H9 (cell line): ENCODE measurements at regions not wholly inside any gene's neighbourhood (a gene's known extent, or its start where the extent isn't known, plus 50 kb on each side); places are given as distances from the start of the nearest gene placed in this dataset.

Source experiments
- DNase-seq: peaks from one replicate; pipeline ENCODE4 v3.0.0-alpha.2; 2017
- H2AFZ ChIP-seq: one replicate; pipeline ENCODE4 v1.6.1; 2013; ENCODE audit warnings: mild to moderate bottlenecking, low read length, control low read depth, moderate library complexity
- H2AK5ac ChIP-seq: 2 replicates; pipeline ENCODE4 v1.6.1; 2013; ENCODE audit warnings: low read length, control low read depth, mixed read lengths; ENCODE audit not compliant: insufficient read length
- H2BK120ac ChIP-seq: one replicate; pipeline ENCODE4 v1.6.1; 2013; ENCODE audit warnings: low read depth, mild to moderate bottlenecking, low read length, control low read depth, inconsistent platforms; ENCODE audit not compliant: poor library complexity, severe bottlenecking
- H2BK12ac ChIP-seq: 2 replicates; pipeline ENCODE4 v1.6.1; 2013; ENCODE audit warnings: low read length, control low read depth, mixed read lengths, low read depth; ENCODE audit not compliant: insufficient read length
- H2BK15ac ChIP-seq: 2 replicates; pipeline ENCODE4 v1.6.1; 2013; ENCODE audit warnings: low read depth, low read length, control low read depth
- H2BK20ac ChIP-seq: one replicate; pipeline ENCODE4 v1.6.1; 2013; ENCODE audit warnings: low read depth, mild to moderate bottlenecking, low read length, control low read depth, inconsistent platforms; ENCODE audit not compliant: poor library complexity, severe bottlenecking
- H2BK5ac ChIP-seq: 2 replicates; pipeline ENCODE4 v1.6.1; 2013; ENCODE audit warnings: low read length, control low read depth, mixed read lengths; ENCODE audit not compliant: insufficient read length
- H3K14ac ChIP-seq: 2 replicates; pipeline ENCODE4 v1.6.1; 2013; ENCODE audit warnings: low read length, control low read depth; ENCODE audit not compliant: insufficient read depth
- H3K18ac ChIP-seq: 2 replicates; pipeline ENCODE4 v1.6.1; 2013; ENCODE audit warnings: low read depth, mild to moderate bottlenecking, mixed read lengths, low read length, control low read depth; ENCODE audit not compliant: insufficient read length
- H3K23ac ChIP-seq: 2 replicates; pipeline ENCODE4 v1.6.1; 2013; ENCODE audit warnings: low read length, control low read depth, mixed read lengths, low read depth; ENCODE audit not compliant: insufficient read length
- H3K23me2 ChIP-seq: 2 replicates; pipeline ENCODE4 v1.6.1; 2013; ENCODE audit warnings: low read depth, mild to moderate bottlenecking, mixed read lengths, low read length, control low read depth; ENCODE audit not compliant: insufficient read length, poor library complexity, severe bottlenecking
- H3K27ac ChIP-seq: 2 replicates; pipeline ENCODE4 v1.5.1; 2013; ENCODE audit warnings: low read length, control low read depth, mixed read lengths, low read depth; ENCODE audit not compliant: insufficient read length
- H3K27me3 ChIP-seq: 2 replicates; pipeline ENCODE4 v1.6.1; 2013; ENCODE audit warnings: low read length, control low read depth, inconsistent platforms; ENCODE audit not compliant: insufficient read depth
- H3K4ac ChIP-seq: 2 replicates; pipeline ENCODE4 v1.6.1; 2013; ENCODE audit warnings: low read depth, mild to moderate bottlenecking, control low read depth, inconsistent platforms, low read length, moderate library complexity
- H3K4me1 ChIP-seq: 2 replicates; pipeline ENCODE4 v1.6.1; 2013; ENCODE audit warnings: low read length, control low read depth, inconsistent platforms; ENCODE audit not compliant: insufficient read depth
- H3K4me2 ChIP-seq: 2 replicates; pipeline ENCODE4 v1.6.1; 2013; ENCODE audit warnings: low read length, control low read depth, mixed read lengths; ENCODE audit not compliant: insufficient read length, insufficient read depth
- H3K56ac ChIP-seq: 2 replicates; pipeline ENCODE4 v1.6.1; 2013; ENCODE audit warnings: low read depth, mild to moderate bottlenecking, mixed read lengths, low read length, control low read depth; ENCODE audit not compliant: insufficient read length
- H3K79me1 ChIP-seq: 2 replicates; pipeline ENCODE4 v1.6.1; 2013; ENCODE audit warnings: low read depth, mild to moderate bottlenecking, moderate library complexity, low read length, control low read depth, inconsistent platforms; ENCODE audit not compliant: insufficient read depth, poor library complexity, severe bottlenecking
- H3K79me2 ChIP-seq: 2 replicates; pipeline ENCODE4 v1.6.1; 2013; ENCODE audit warnings: low read length, control low read depth, inconsistent platforms; ENCODE audit not compliant: insufficient read depth
- H3K9ac ChIP-seq: 2 replicates; pipeline ENCODE4 v1.6.1; 2013; ENCODE audit warnings: low read length, control low read depth, mixed read lengths; ENCODE audit not compliant: insufficient read length; ENCODE audit errors: extremely low read depth
- H3K9me3 ChIP-seq: one replicate; pipeline ENCODE4 v1.6.1; 2013; ENCODE audit warnings: low read depth, low read length, inconsistent platforms; ENCODE audit not compliant: control insufficient read depth
- H3T11ph ChIP-seq: one replicate; pipeline ENCODE4 v1.6.1; 2013; ENCODE audit warnings: mild to moderate bottlenecking, low read length, control low read depth, inconsistent platforms
- H4K20me1 ChIP-seq: one replicate; pipeline ENCODE4 v1.6.1; 2013; ENCODE audit not compliant: control insufficient read depth, insufficient read length, insufficient read depth
- H4K5ac ChIP-seq: 2 replicates; pipeline ENCODE4 v1.6.1; 2013; ENCODE audit warnings: low read depth, mild to moderate bottlenecking, mixed read lengths, low read length, control low read depth; ENCODE audit not compliant: insufficient read length
- H4K8ac ChIP-seq: replicated peaks from 2 replicates; pipeline ENCODE4 v1.6.1; 2013; ENCODE audit warnings: low read length, control low read depth, mixed read lengths, low read depth; ENCODE audit not compliant: insufficient read length
- H4K91ac ChIP-seq: 2 replicates; pipeline ENCODE4 v1.6.1; 2013; ENCODE audit warnings: low read depth, mild to moderate bottlenecking, moderate library complexity, mixed read lengths, low read length, control low read depth; ENCODE audit not compliant: insufficient read length
- H3K27ac Mint-ChIP-seq, 3 experiments: 2 replicates in 2 of 3; 3 replicates in 1 of 3; pipeline ENCODE4 v1.8.0; 2020 to 2021; ENCODE audit warnings: mixed read lengths in 3 of 3, mild to moderate bottlenecking in 1 of 3, moderate library complexity in 1 of 3
- H3K27me3 Mint-ChIP-seq: 2 replicates; pipeline ENCODE4 v1.8.0; 2021; ENCODE audit warnings: low read depth, mild to moderate bottlenecking, moderate library complexity, mixed read lengths
- H3K36me3 Mint-ChIP-seq, 3 experiments: 2 replicates in 2 of 3; 3 replicates in 1 of 3; pipeline ENCODE4 v1.8.0; 2020 to 2021; ENCODE audit warnings: low read depth in 3 of 3, mixed read lengths in 3 of 3; ENCODE audit not compliant: insufficient read depth in 1 of 3
- H3K4me1 Mint-ChIP-seq, 2 experiments: 2 replicates each; pipeline ENCODE4 v1.8.0; 2020; ENCODE audit warnings: mixed read lengths in 2 of 2
- H3K4me3 Mint-ChIP-seq, 2 experiments: 2 replicates in 1 of 2; 3 replicates in 1 of 2; pipeline ENCODE4 v1.8.0; 2020 to 2021; ENCODE audit warnings: mild to moderate bottlenecking in 2 of 2, mixed read lengths in 2 of 2, moderate library complexity in 1 of 2
- H3K9me3 Mint-ChIP-seq, 2 experiments: 2 replicates in 1 of 2; 3 replicates in 1 of 2; pipeline ENCODE4 v1.8.0; 2020; ENCODE audit warnings: mild to moderate bottlenecking in 2 of 2, mixed read lengths in 2 of 2, moderate library complexity in 1 of 2
- CTCF ChIP-seq: fragments of 200-600 bp; sonication (generic); conservative IDR thresholded peaks from 3 replicates; pipeline ENCODE4 v1.8.0; 2021; ENCODE audit warnings: antibody characterized with exemption, mild to moderate bottlenecking

- H3K4me2 ChIP-seq = no peak overlapping the region
- Mint-ChIP-seq H3K9me3 (no peaks in the 10 kb centered on the region), H3K27me3 (no peaks in the 10 kb centered on the region), H3K36me3 (no peaks in the 10 kb centered on the region), H3K4me1 (no peaks in the 10 kb centered on the region), H3K4me3 (no peak overlapping the region), H3K27ac (no peak overlapping the region)
- H3K23me2 ChIP-seq = no peaks in the 10 kb centered on the region
- H3K23ac ChIP-seq = no peak overlapping the region
- no peak overlapping the region for H2BK5ac ChIP-seq
- no peak overlapping the region for H2BK15ac ChIP-seq
- H2BK120ac ChIP-seq = no peak overlapping the region
- H2AK5ac ChIP-seq = no peak overlapping the region
- no peaks in the 10 kb centered on the region for H3K79me2 ChIP-seq
- no peak for DNase-seq
- no peaks in the 10 kb centered on the region for H3K79me1 ChIP-seq
- no peak overlapping the region for H2BK20ac ChIP-seq
- no peaks in the 10 kb centered on the region for H3K9me3 ChIP-seq
- no peak overlapping the region for H2BK12ac ChIP-seq
- H3T11ph ChIP-seq = no peak overlapping the region
- H4K8ac ChIP-seq = no peak overlapping the region
- H2AFZ ChIP-seq = no peak overlapping the region
- H3K4me1 ChIP-seq = no peaks in the 10 kb centered on the region
- no peak overlapping the region for H3K27ac ChIP-seq
- H3K18ac ChIP-seq = no peak overlapping the region
- H3K9ac ChIP-seq = no peak overlapping the region
- H4K20me1 ChIP-seq = no peaks in the 10 kb centered on the region
- TF ChIP-seq CTCF = no peak
- no peak overlapping the region for H3K56ac ChIP-seq
- H4K5ac ChIP-seq = no peak overlapping the region
- H3K27me3 ChIP-seq = no peaks in the 10 kb centered on the region
- H3K14ac ChIP-seq = no peak overlapping the region
- no peak overlapping the region for H4K91ac ChIP-seq
- H3K4ac ChIP-seq = no peak overlapping the region
Measured at GRCh38 chr21:18622383-18622782, 218.8 kb upstream of the TMPRSS15 start.
